ENCODE measurements at regions not wholly inside any gene's neighbourhood (a gene's known extent, or its start where the extent isn't known, plus 50 kb on each side); places are given as distances from the start of the nearest gene placed in this dataset.

GRCh38 chr20:54922096-54922495 lies 446.7 kb downstream of the DOK5 start:
- no peak for TF ChIP-seq ELF4 (IDR thresholded peaks at IDR 0.05)
- no peak for TF ChIP-seq ZNF384 (IDR thresholded peaks at IDR 0.05)
- TF ChIP-seq FOXM1 (IDR thresholded peaks at IDR 0.05; ENCODE audit: borderline replicate concordance): no peak
- TF ChIP-seq BHLHE40 (IDR thresholded peaks at IDR 0.05; ENCODE audit: borderline replicate concordance): no peak
- TF ChIP-seq SP1 (IDR thresholded peaks at IDR 0.05): no peak
- TF ChIP-seq TARDBP (IDR thresholded peaks at IDR 0.05): no peak
- no peak for TF ChIP-seq ARNT (IDR thresholded peaks at IDR 0.05)
